Keratinocyte (primary cell): ENCODE measurements at regions not wholly inside any gene's neighbourhood (a gene's known extent, or its start where the extent isn't known, plus 50 kb on each side); places are given as distances from the start of the nearest gene placed in this dataset.

Experiments used
- CTCF ChIP-seq, 3 experiments: IDR thresholded peaks in 1 of 3; conservative IDR thresholded peaks in 1 of 3; optimal IDR thresholded peaks in 1 of 3; 2 replicates in 2 of 3; 3 replicates in 1 of 3; pipeline versions ENCODE3 to v1.5.1; 2011; ENCODE audit warnings: low read length in 3 of 3, mild to moderate bottlenecking in 3 of 3, moderate library complexity in 2 of 3, control low read depth in 1 of 3, inconsistent platforms in 1 of 3; ENCODE audit not compliant: insufficient read depth in 2 of 3; ENCODE audit errors: extremely low read depth in 1 of 3
- EZH2 ChIP-seq: IDR thresholded peaks from one replicate; pipeline ENCODE4 v1.6.1; 2012; ENCODE audit warnings: inconsistent platforms, mild to moderate bottlenecking, low read length, moderate library complexity

GRCh38 chr6:43853066-43853650, 83.1 kb downstream of the VEGFA start:
- no peak for TF ChIP-seq CTCF (optimal IDR thresholded peaks at IDR 0.05 in 1 of 3, IDR thresholded peaks at IDR 0.05 in 1 of 3, conservative IDR thresholded peaks at IDR 0.05 in 1 of 3; ENCODE audit: extremely low read depth in 1 of 3, insufficient read depth in 2 of 3, low read length in 3 of 3)
- no peak for TF ChIP-seq EZH2
